HPDE6-E6E7 (cell line): ENCODE measurements at regions not wholly inside any gene's neighbourhood (a gene's known extent, or its start where the extent isn't known, plus 50 kb on each side); places are given as distances from the start of the nearest gene placed in this dataset.
A peak's percentile ranks its signal among the peaks of the same experiment; 100 is the strongest.
"Not testable (repeated sequence)": the region's sequence is repeated elsewhere in the genome, so short reads cannot be mapped to it uniquely, and the experiment has no call there.

Experiments used
- DNase-seq: peaks from one replicate; pipeline ENCODE4 v3.0.0; 2011; ENCODE audit warnings: missing footprints; ENCODE audit errors: extremely low spot score

GRCh38 chr3:124315215-124316033, 323.5 kb upstream of the ROPN1 start:
- DNase-seq = no peak

DNA sequence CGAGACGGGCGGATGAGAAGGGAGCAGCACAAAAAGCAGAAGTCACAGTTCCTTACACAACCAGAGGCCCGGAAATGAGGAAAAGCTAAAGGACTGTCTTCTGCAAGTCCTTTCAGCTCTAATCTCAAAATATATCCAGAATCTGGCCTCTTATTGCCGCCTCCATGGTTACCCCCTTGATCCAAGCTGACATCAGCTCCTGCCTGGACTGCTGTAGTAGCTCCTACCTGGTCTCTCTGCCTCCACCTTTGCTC, 324.0 kb upstream of the ROPN1 start:
- DNase-seq = no peak

DNA sequence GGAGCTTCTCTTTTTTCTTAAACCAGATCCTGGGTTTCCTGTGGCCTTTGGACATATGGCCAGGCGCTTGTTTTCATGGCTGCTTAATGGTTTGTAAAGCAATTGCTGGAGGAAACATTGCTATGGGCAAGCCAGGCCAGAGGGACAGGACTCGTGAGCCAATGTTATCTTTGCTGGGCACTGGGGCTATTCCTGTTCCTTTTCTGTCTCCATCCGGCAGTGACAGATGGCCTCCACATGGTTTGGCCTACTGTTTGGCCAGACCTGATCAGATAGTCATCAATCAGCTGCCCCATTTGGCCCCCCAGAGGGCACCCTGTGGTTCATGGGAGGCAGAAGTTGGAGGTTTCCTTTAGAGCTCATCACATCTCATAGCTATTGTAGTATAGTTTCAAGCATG, 326.1 kb upstream of the ROPN1 start:
- no peak for DNase-seq

DNA sequence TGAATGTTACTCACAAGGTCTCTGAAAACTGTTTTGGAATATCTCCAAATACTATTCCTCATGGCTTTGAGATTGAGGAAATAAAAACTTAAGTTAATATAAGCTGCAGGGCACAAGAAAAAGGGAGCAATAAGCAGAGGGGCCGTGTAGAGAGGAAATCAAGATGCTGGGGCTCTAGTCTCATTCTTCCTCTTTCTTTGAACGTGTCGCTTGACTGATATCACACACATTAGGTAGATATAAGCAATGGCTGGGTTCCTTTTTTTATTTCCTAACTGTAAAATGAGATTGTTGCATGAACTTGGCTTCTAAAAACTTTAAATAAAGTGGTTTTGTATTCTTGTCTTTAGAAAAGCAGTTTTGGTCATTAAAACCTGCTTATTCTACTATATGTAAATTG, 326.7 kb upstream of the ROPN1 start:
- DNase-seq = no peak

- no peak for DNase-seq
Observed at GRCh38 chr3:124320976-124321375, 329.1 kb upstream of the ROPN1 start.

- no peak for DNase-seq
Observed at GRCh38 chr3:124322309-124322880, 330.5 kb upstream of the ROPN1 start.

GRCh38 chr3:124322966-124323365, 331.0 kb upstream of the ROPN1 start:
- DNase-seq = no peak

GRCh38 chr3:124325248-124325647, 333.3 kb upstream of the ROPN1 start:
- no peak for DNase-seq

- no peak for DNase-seq
Observed at GRCh38 chr3:124329723-124330122, 337.8 kb upstream of the ROPN1 start.

GRCh38 chr3:124333931-124334640, 342.2 kb upstream of the ROPN1 start:
- no peak for DNase-seq

DNA sequence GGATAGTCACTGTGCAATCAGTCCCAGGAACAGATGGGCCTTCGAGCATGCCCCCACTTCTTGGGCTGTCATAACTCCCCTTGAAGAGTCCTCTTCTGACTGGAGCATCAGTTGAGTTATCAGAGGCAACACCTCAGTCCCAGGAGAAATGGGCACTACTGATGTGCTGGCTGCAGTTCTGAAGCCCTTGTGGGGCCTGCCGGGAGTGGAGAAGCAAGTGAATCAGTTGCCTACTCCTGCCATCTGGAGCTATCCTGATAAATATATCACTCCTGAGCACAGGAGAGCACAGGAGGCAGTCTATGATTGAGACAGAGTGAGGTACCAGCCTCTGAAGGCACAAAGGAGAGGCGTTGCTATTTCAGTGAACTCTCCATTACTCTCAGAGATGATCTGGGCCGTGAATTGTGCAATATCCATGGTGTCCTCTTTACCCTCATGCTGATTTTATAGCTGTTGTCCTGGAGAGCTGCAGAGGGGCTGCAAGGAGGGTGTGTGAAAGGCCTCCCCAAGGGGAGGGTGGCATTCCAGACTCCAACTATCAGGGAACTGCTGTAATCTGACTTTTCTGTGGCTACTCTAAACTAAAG, 344.2 kb upstream of the ROPN1 start:
- DNase-seq = no peak

DNA sequence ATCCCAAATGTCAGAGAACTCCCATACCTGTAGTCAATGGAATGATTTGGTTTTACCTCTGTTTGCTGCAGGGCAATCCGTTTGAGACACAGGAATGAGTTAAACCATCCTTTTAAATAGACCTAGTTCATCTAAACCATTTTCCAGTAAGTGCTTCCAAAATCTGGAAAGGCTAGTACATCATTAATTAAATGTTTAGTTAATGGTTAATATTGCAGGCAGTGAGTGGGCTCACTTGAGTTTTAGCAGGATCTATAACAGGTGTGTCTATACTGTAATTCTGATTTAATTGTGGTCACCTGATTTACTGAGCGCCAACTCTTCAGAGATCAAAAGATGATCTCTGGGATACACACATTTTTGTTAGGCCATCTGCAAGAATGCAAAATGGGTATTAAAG, 353.9 kb upstream of the ROPN1 start:
- DNase-seq = no peak

GRCh38 chr3:124346487-124346886, 354.6 kb upstream of the ROPN1 start:
- no peak for DNase-seq

DNA sequence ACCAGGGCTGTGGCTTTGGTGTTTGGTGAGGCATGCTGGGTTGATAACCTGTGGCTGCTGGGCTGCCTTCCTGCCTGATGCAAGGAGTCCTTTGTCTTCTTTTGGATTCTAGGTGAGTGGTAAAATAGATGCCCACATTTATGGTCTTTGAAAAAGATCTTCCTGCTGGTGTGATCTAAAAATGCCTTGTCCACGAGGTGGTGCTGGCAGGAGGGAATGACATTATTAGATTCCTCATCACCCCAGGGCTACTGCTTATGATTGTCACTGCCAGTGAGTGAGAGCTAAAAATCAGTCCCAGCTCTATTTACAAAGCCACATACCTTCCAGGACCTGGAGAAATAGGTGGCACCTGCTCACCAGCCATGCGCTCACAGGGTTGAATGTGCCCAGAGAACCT, 355.5 kb upstream of the ROPN1 start:
- no peak for DNase-seq

- DNase-seq = not testable (repeated sequence)
Observed at GRCh38 chr3:124348555-124348954, 356.6 kb upstream of the ROPN1 start.

- DNase-seq = peak; percentile 39
Observed at GRCh38 chr3:124351430-124352148, 359.7 kb upstream of the ROPN1 start.

GRCh38 chr3:124352149-124352539, 360.2 kb upstream of the ROPN1 start:
- no peak for DNase-seq

GRCh38 chr3:124353691-124354090, 361.8 kb upstream of the ROPN1 start:
- no peak for DNase-seq

- DNase-seq = no peak
Observed at GRCh38 chr3:124354150-124354549, 362.2 kb upstream of the ROPN1 start.

- DNase-seq = no peak
Observed at GRCh38 chr3:124358156-124358555, 366.2 kb upstream of the ROPN1 start.

GRCh38 chr3:124360155-124360554, 368.2 kb upstream of the ROPN1 start:
- DNase-seq = no peak

DNA sequence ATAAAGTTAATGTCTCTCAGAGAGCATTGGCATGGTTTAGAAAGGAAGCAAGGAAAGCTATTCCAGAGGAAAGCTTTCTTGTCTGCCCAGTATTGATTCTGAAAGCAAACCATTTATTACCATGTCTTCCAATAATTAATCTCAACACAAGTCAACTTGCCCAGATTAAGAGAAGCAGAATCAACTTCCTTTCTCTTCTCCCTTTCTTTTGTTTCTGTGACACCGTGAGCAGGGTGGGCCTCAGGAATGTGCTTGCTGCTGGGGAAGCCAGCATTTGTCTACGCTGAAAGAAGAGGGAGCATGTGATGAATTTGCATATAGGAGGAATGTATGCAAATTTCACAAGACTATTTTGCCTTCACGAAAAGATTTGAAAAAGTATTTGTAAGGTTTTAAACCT, 368.6 kb upstream of the ROPN1 start:
- no peak for DNase-seq
